Endodermal cell (in vitro differentiated cells): ENCODE measurements at regions not wholly inside any gene's neighbourhood (a gene's known extent, or its start where the extent isn't known, plus 50 kb on each side); places are given as distances from the start of the nearest gene placed in this dataset.
A peak's percentile ranks its signal among the peaks of the same experiment; 100 is the strongest.

Experiments used
- DNase-seq: peaks from one replicate; pipeline ENCODE4 v3.0.0-alpha.2; 2017
- H3K27ac ChIP-seq: 2 replicates; pipeline ENCODE4 v1.5.1; 2013; ENCODE audit warnings: mild to moderate bottlenecking, low read depth, low read length, moderate library complexity
- H3K27me3 ChIP-seq: 2 replicates; pipeline ENCODE4 v1.6.1; 2013; ENCODE audit warnings: mild to moderate bottlenecking, low read length, moderate library complexity; ENCODE audit not compliant: insufficient read depth, control insufficient read depth, poor library complexity, severe bottlenecking
- H3K36me3 ChIP-seq: 2 replicates; pipeline ENCODE4 v1.7.0; 2013; ENCODE audit warnings: mild to moderate bottlenecking, low read length, moderate library complexity; ENCODE audit not compliant: control insufficient read depth, insufficient read depth
- H3K4me1 ChIP-seq: one replicate; pipeline ENCODE4 v1.7.0; 2013; ENCODE audit warnings: low read length; ENCODE audit not compliant: control insufficient read depth, insufficient read depth
- H3K4me3 ChIP-seq: 2 replicates; pipeline ENCODE4 v1.5.1; 2013; ENCODE audit warnings: mild to moderate bottlenecking, low read length, moderate library complexity
- H3K9ac ChIP-seq: 2 replicates; pipeline ENCODE4 v1.6.1; 2013; ENCODE audit warnings: mild to moderate bottlenecking, low read length, moderate library complexity; ENCODE audit not compliant: poor library complexity, severe bottlenecking; ENCODE audit errors: extremely low read depth
- H3K9me3 ChIP-seq: 2 replicates; pipeline ENCODE4 v1.6.1; 2013; ENCODE audit warnings: mild to moderate bottlenecking, low read length, moderate library complexity; ENCODE audit not compliant: control insufficient read depth
- H3K27ac Mint-ChIP-seq: 2 replicates; pipeline ENCODE4 v1.8.0; 2020; ENCODE audit warnings: mixed read lengths
- H3K27me3 Mint-ChIP-seq: 2 replicates; pipeline ENCODE4 v1.8.0; 2021; ENCODE audit warnings: mild to moderate bottlenecking, mixed read lengths; ENCODE audit not compliant: insufficient read depth
- H3K36me3 Mint-ChIP-seq: 2 replicates; pipeline ENCODE4 v1.8.0; 2020; ENCODE audit warnings: low read depth, mixed read lengths
- H3K4me1 Mint-ChIP-seq: 2 replicates; pipeline ENCODE4 v1.8.0; 2020; ENCODE audit warnings: mixed read lengths
- H3K4me3 Mint-ChIP-seq: 2 replicates; pipeline ENCODE4 v1.8.0; 2020; ENCODE audit warnings: mild to moderate bottlenecking, moderate library complexity, mixed read lengths
- H3K9me3 Mint-ChIP-seq: 2 replicates; pipeline ENCODE4 v1.8.0; 2020; ENCODE audit warnings: mild to moderate bottlenecking, mixed read lengths
- WGBS, 2 experiments: methylation state at CpG; one replicate each; pipeline versions ENCODE4 v1.1.5 to v1.1.7; 2013; ENCODE audit warnings: missing lambda C conversion rate in 2 of 2, mixed read lengths in 1 of 2; ENCODE audit not compliant: insufficient coverage in 1 of 2, insufficient read length in 1 of 2; 5-methylcytosine and 5-hydroxymethylcytosine counted together
- TF ChIP-seq, protein P1 (sequence below): fragments of 200-600 bp; sonication (generic); conservative IDR thresholded peaks from 2 replicates; pipeline ENCODE4 v1.5.0; 2021; ENCODE audit warnings: antibody characterized with exemption, mild to moderate bottlenecking

DNA sequence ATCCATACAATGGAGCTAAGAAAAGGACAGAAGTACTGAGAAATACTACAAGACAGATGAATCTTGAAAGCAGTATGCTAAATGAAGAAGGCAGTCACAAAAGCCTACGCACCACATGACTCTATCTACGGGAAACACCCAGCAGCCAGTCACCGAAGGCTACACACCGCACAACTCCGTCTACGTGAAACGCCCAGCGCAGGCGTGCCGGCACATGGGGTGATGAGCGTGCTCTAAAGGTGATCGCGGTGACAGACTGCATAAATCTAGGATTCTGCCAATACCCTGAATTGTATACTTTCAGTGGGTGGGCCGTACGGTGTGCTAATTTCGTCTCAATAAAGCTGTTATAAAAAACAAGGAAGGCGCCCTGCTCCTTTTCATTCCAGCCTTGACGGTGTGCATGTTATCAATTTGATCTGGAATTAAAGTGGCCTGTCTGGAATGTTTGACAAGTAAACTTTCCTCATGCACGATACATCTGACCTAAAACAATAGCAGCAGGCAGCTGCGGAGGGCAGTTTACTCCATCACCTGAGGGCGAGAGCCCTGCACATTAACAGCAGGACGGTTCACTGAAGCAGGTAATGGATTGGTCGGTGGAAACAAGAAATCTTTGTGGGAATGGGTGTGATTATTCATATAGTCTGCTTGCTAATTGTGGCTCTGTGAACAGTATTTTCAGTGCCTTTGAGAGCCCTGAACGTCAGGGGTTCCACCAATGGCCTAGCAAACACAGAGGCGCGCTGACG is 86.2 kb upstream of the SALL3 start:
- WGBS, 2 experiments, result 94 to 95% methylated on average over 26 to 27 of the region's 27 CpGs
- Histone ChIP-seq H3K27ac (no peak overlapping the region), H3K9ac (no peak overlapping the region), H3K27me3 (no peaks in the 10 kb centered on the region), H3K9me3 (peaks cover 23% of the 10 kb centered on the region), H3K36me3 (no peaks in the 10 kb centered on the region), H3K4me1 (no peaks in the 10 kb centered on the region), H3K4me3 (no peak overlapping the region)
- Mint-ChIP-seq H3K4me3 (no peak overlapping the region), H3K36me3 (no peaks in the 10 kb centered on the region), H3K9me3 (peaks cover 29% of the 10 kb centered on the region), H3K27me3 (no peaks in the 10 kb centered on the region), H3K27ac (no peak overlapping the region), H3K4me1 (no peaks in the 10 kb centered on the region)
- TF ChIP-seq, protein P1, sequence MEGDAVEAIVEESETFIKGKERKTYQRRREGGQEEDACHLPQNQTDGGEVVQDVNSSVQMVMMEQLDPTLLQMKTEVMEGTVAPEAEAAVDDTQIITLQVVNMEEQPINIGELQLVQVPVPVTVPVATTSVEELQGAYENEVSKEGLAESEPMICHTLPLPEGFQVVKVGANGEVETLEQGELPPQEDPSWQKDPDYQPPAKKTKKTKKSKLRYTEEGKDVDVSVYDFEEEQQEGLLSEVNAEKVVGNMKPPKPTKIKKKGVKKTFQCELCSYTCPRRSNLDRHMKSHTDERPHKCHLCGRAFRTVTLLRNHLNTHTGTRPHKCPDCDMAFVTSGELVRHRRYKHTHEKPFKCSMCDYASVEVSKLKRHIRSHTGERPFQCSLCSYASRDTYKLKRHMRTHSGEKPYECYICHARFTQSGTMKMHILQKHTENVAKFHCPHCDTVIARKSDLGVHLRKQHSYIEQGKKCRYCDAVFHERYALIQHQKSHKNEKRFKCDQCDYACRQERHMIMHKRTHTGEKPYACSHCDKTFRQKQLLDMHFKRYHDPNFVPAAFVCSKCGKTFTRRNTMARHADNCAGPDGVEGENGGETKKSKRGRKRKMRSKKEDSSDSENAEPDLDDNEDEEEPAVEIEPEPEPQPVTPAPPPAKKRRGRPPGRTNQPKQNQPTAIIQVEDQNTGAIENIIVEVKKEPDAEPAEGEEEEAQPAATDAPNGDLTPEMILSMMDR, result no peak
- no peak for DNase-seq

GRCh38 chr18:78894033-78894305 is 85.6 kb upstream of the SALL3 start:
- no peaks in the 10 kb centered on the region for H3K4me1 ChIP-seq
- H3K27me3 Mint-ChIP-seq, result no peaks in the 10 kb centered on the region
- no peaks in the 10 kb centered on the region for H3K4me1 Mint-ChIP-seq
- no peak overlapping the region for H3K4me3 Mint-ChIP-seq
- H3K9ac ChIP-seq, result no peak overlapping the region
- no peak overlapping the region for H3K27ac ChIP-seq
- whole genome bisulfite sequencing, 2 experiments, result 91 to 92% methylated on average over 9 of the region's 9 CpGs
- H3K9me3 ChIP-seq, result peaks cover 18% of the 10 kb centered on the region
- no peak overlapping the region for H3K4me3 ChIP-seq
- no peak for DNase-seq
- H3K27me3 ChIP-seq, result no peaks in the 10 kb centered on the region
- no peaks in the 10 kb centered on the region for H3K36me3 ChIP-seq
- H3K36me3 Mint-ChIP-seq, result no peaks in the 10 kb centered on the region
- TF ChIP-seq, protein P1, result no peak
- H3K27ac Mint-ChIP-seq, result no peak overlapping the region
- peaks cover 24% of the 10 kb centered on the region for H3K9me3 Mint-ChIP-seq

DNA sequence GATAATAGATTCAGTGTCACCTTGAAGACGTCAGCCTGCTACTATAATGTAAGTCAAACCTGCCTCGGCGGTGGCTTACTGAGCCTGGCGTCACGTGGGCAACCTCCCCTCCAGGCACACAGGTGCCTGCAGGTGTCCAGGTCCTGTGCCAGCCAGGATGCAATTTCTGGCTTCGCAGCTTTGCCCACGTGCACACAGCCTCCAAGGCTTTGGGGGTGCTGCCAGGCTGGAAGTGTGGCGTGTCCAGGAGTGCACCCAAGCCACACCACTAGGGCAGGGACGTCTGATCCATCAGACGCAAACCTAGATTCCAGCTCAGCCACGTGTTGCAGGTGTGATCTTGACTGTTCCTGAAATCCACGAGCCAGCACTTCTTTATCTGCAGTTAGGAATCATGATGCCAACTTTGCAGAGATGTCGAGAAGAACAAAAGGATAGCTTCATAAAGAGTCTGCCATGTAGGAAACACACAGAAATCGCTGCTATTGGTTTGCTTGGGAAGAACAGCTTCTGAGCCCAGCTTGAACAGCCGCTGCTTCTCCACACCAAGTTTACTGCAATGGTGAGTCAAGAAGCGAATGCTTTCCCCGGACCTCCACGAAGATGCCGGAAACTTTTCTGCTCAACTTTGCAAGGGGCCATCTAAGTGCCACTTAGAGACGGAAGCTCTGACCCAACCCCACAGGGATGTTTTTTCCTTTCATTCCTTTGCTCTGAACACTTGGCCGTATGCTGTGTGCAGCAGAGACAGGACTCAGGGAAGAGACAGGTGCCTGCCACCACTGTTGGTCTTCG is 84.2 kb upstream of the SALL3 start:
- peaks cover 12% of the 10 kb centered on the region for H3K9me3 Mint-ChIP-seq
- no peaks in the 10 kb centered on the region for H3K4me1 ChIP-seq
- no peak overlapping the region for H3K4me3 ChIP-seq
- peak; percentile 21 for DNase-seq
- 90 to 92% methylated on average over 22 of the region's 22 CpGs for whole genome bisulfite sequencing, 2 experiments
- no peak overlapping the region for H3K9ac ChIP-seq
- no peaks in the 10 kb centered on the region for H3K4me1 Mint-ChIP-seq
- no peak overlapping the region for H3K4me3 Mint-ChIP-seq
- H3K27me3 ChIP-seq, result no peaks in the 10 kb centered on the region
- no peaks in the 10 kb centered on the region for H3K36me3 Mint-ChIP-seq
- H3K27ac Mint-ChIP-seq, result no peak overlapping the region
- no peak overlapping the region for H3K27ac ChIP-seq
- H3K36me3 ChIP-seq, result no peaks in the 10 kb centered on the region
- TF ChIP-seq, protein P1, result no peak
- peaks cover 5% of the 10 kb centered on the region for H3K9me3 ChIP-seq
- H3K27me3 Mint-ChIP-seq, result no peaks in the 10 kb centered on the region
